Ishikawa (cell line): ENCODE measurements at regions not wholly inside any gene's neighbourhood (a gene's known extent, or its start where the extent isn't known, plus 50 kb on each side); places are given as distances from the start of the nearest gene placed in this dataset.

ENCODE experiments used
- CEBPB ChIP-seq: IDR thresholded peaks from 2 replicates; pipeline ENCODE4 v1.6.1; 2012
- CREB1 ChIP-seq: IDR thresholded peaks from 2 replicates; pipeline ENCODE4 v1.6.1; 2012; ENCODE audit warnings: low read depth
- EGR1 ChIP-seq: IDR thresholded peaks from 2 replicates; pipeline ENCODE4 v1.6.1; 2012
- EP300 ChIP-seq: IDR thresholded peaks from 2 replicates; pipeline ENCODE4 v1.6.1; 2012; ENCODE audit warnings: borderline replicate concordance
- FOXM1 ChIP-seq: IDR thresholded peaks from 2 replicates; pipeline ENCODE4 v1.6.1; 2012; ENCODE audit warnings: low read depth, borderline replicate concordance
- MAX ChIP-seq: IDR thresholded peaks from 2 replicates; pipeline ENCODE4 v1.6.1; 2012
- NFIC ChIP-seq: IDR thresholded peaks from 2 replicates; pipeline ENCODE4 v1.6.1; 2012
- RAD21 ChIP-seq: IDR thresholded peaks from 2 replicates; pipeline ENCODE4 v1.6.1; 2012; ENCODE audit warnings: low read depth
- REST ChIP-seq: IDR thresholded peaks from 2 replicates; pipeline ENCODE4 v1.6.1; 2012; ENCODE audit warnings: low read depth, mild to moderate bottlenecking
- TAF1 ChIP-seq: IDR thresholded peaks from 2 replicates; pipeline ENCODE4 v1.6.1; 2012; ENCODE audit warnings: low read depth, mild to moderate bottlenecking
- TCF12 ChIP-seq: IDR thresholded peaks from 2 replicates; pipeline ENCODE4 v1.6.1; 2012; ENCODE audit warnings: low read depth
- TEAD4 ChIP-seq: IDR thresholded peaks from 2 replicates; pipeline ENCODE4 v1.6.1; 2012
- USF1 ChIP-seq: IDR thresholded peaks from 2 replicates; pipeline ENCODE4 v1.6.1; 2012
- YY1 ChIP-seq: IDR thresholded peaks from 2 replicates; pipeline ENCODE4 v1.6.1; 2012; ENCODE audit warnings: low read depth
- ZBTB7A ChIP-seq: IDR thresholded peaks from 2 replicates; pipeline ENCODE4 v1.6.1; 2012; ENCODE audit warnings: low read depth

- TF ChIP-seq NFIC = no peak
- no peak for TF ChIP-seq TCF12
- TF ChIP-seq EP300 = no peak
- no peak for TF ChIP-seq CEBPB
- no peak for TF ChIP-seq EGR1
Observed at GRCh38 chr9:93843396-93843795, 111.8 kb downstream of the BARX1 start.

GRCh38 chr9:93830606-93831005 is 124.5 kb downstream of the BARX1 start:
- TF ChIP-seq RAD21 (no peak), TEAD4 (no peak)

- TF ChIP-seq CEBPB (no peak), ZBTB7A (no peak), RAD21 (no peak), USF1 (no peak), TCF12 (no peak), CREB1 (no peak), EP300 (no peak), TAF1 (no peak), REST (no peak), YY1 (no peak), FOXM1 (no peak), MAX (no peak), EGR1 (no peak), NFIC (no peak), TEAD4 (no peak)
Observed at GRCh38 chr9:93830012-93830596, 125.1 kb downstream of the BARX1 start.

GRCh38 chr9:93829271-93830011 is 125.7 kb downstream of the BARX1 start:
- no peak for TF ChIP-seq NFIC
- no peak for TF ChIP-seq CREB1
- TF ChIP-seq FOXM1 = no peak
- TF ChIP-seq ZBTB7A = no peak

- TF ChIP-seq MAX = no peak
- no peak for TF ChIP-seq CREB1
- no peak for TF ChIP-seq YY1
- no peak for TF ChIP-seq TCF12
- TF ChIP-seq TAF1 = no peak
- TF ChIP-seq REST = no peak
- TF ChIP-seq NFIC = no peak
- no peak for TF ChIP-seq ZBTB7A
- no peak for TF ChIP-seq USF1
- no peak for TF ChIP-seq RAD21
- TF ChIP-seq CEBPB = no peak
Observed at GRCh38 chr9:93828331-93829097, 126.6 kb downstream of the BARX1 start.
